ENCODE measurements at regions not wholly inside any gene's neighbourhood (a gene's known extent, or its start where the extent isn't known, plus 50 kb on each side); places are given as distances from the start of the nearest gene placed in this dataset.
"Not testable (repeated sequence)": the region's sequence is repeated elsewhere in the genome, so short reads cannot be mapped to it uniquely, and the experiment has no call there.

DNA sequence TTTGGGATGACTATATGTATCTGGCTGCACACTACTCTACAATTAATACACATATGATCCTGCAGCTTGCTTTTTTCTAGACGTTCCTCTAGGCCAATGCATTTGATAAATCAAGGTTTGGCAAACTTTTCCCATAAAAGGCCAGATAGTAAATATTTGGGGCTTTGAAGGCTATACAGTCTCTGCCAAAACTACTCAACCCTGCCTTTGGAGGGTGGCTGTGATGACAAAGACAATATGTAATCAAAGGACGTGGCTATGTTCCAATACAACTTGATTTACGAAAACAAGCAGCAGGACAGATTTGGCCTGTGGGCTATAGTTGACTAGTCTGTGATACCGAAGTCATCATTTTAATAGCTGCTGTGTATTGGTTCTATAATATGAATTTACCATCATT lies 181.3 kb upstream of the NBPF12 start:
- not testable (repeated sequence) for TF ChIP-seq TEAD4 (IDR thresholded peaks at IDR 0.05; ENCODE audit: borderline replicate concordance, insufficient read depth); POLR2AphosphoS5 (IDR thresholded peaks at IDR 0.05; ENCODE audit: low read depth, low read length); RFX5 (IDR thresholded peaks at IDR 0.05; ENCODE audit: low read length); SMC3 (IDR thresholded peaks at IDR 0.05; ENCODE audit: low read depth, low read length); SIN3A (IDR thresholded peaks at IDR 0.05; ENCODE audit: borderline replicate concordance, low read depth, low read length); JUND (IDR thresholded peaks at IDR 0.05); EP300 (IDR thresholded peaks at IDR 0.05; ENCODE audit: borderline replicate concordance in 1 of 2, low read depth in 1 of 2, low read length in 1 of 2); ELF1 (IDR thresholded peaks at IDR 0.05)
- TF ChIP-seq, protein P1, sequence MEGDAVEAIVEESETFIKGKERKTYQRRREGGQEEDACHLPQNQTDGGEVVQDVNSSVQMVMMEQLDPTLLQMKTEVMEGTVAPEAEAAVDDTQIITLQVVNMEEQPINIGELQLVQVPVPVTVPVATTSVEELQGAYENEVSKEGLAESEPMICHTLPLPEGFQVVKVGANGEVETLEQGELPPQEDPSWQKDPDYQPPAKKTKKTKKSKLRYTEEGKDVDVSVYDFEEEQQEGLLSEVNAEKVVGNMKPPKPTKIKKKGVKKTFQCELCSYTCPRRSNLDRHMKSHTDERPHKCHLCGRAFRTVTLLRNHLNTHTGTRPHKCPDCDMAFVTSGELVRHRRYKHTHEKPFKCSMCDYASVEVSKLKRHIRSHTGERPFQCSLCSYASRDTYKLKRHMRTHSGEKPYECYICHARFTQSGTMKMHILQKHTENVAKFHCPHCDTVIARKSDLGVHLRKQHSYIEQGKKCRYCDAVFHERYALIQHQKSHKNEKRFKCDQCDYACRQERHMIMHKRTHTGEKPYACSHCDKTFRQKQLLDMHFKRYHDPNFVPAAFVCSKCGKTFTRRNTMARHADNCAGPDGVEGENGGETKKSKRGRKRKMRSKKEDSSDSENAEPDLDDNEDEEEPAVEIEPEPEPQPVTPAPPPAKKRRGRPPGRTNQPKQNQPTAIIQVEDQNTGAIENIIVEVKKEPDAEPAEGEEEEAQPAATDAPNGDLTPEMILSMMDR (IDR thresholded peaks at IDR 0.05) = not testable (repeated sequence)
- TF ChIP-seq, protein P2, sequence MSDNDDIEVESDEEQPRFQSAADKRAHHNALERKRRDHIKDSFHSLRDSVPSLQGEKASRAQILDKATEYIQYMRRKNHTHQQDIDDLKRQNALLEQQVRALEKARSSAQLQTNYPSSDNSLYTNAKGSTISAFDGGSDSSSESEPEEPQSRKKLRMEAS (IDR thresholded peaks at IDR 0.05; ENCODE audit: low read depth) = not testable (repeated sequence)
- TF ChIP-seq, protein P3, sequence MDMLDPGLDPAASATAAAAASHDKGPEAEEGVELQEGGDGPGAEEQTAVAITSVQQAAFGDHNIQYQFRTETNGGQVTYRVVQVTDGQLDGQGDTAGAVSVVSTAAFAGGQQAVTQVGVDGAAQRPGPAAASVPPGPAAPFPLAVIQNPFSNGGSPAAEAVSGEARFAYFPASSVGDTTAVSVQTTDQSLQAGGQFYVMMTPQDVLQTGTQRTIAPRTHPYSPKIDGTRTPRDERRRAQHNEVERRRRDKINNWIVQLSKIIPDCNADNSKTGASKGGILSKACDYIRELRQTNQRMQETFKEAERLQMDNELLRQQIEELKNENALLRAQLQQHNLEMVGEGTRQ (IDR thresholded peaks at IDR 0.05; ENCODE audit: borderline replicate concordance, low read depth, low read length) = not testable (repeated sequence)
- TF ChIP-seq, protein P4, sequence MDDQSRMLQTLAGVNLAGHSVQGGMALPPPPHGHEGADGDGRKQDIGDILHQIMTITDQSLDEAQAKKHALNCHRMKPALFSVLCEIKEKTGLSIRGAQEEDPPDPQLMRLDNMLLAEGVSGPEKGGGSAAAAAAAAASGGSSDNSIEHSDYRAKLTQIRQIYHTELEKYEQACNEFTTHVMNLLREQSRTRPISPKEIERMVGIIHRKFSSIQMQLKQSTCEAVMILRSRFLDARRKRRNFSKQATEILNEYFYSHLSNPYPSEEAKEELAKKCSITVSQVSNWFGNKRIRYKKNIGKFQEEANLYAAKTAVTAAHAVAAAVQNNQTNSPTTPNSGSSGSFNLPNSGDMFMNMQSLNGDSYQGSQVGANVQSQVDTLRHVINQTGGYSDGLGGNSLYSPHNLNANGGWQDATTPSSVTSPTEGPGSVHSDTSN (IDR thresholded peaks at IDR 0.05) = not testable (repeated sequence)
- TF ChIP-seq, protein P5, sequence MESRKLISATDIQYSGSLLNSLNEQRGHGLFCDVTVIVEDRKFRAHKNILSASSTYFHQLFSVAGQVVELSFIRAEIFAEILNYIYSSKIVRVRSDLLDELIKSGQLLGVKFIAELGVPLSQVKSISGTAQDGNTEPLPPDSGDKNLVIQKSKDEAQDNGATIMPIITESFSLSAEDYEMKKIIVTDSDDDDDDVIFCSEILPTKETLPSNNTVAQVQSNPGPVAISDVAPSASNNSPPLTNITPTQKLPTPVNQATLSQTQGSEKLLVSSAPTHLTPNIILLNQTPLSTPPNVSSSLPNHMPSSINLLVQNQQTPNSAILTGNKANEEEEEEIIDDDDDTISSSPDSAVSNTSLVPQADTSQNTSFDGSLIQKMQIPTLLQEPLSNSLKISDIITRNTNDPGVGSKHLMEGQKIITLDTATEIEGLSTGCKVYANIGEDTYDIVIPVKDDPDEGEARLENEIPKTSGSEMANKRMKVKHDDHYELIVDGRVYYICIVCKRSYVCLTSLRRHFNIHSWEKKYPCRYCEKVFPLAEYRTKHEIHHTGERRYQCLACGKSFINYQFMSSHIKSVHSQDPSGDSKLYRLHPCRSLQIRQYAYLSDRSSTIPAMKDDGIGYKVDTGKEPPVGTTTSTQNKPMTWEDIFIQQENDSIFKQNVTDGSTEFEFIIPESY (IDR thresholded peaks at IDR 0.05; ENCODE audit: borderline replicate concordance, low read depth) = not testable (repeated sequence)

All from SK-N-SH (cell line).